Stimulated activated CD8-positive, alpha-beta memory T cell treated with anti-CD3 and anti-CD28 coated beads, Interleukin-4, amount 100 ng/mL, for 4 hours (primary cell): ENCODE measurements at regions not wholly inside any gene's neighbourhood (a gene's known extent, or its start where the extent isn't known, plus 50 kb on each side); places are given as distances from the start of the nearest gene placed in this dataset.
"Not testable (repeated sequence)": the region's sequence is repeated elsewhere in the genome, so short reads cannot be mapped to it uniquely, and the experiment has no call there.

Experiments
- DNase-seq, 2 donors: peaks; one replicate each; pipeline ENCODE4 v3.0.0-alpha.2; 2020; ENCODE audit warnings: low read depth in 2 of 2, low spot score in 1 of 2

DNA sequence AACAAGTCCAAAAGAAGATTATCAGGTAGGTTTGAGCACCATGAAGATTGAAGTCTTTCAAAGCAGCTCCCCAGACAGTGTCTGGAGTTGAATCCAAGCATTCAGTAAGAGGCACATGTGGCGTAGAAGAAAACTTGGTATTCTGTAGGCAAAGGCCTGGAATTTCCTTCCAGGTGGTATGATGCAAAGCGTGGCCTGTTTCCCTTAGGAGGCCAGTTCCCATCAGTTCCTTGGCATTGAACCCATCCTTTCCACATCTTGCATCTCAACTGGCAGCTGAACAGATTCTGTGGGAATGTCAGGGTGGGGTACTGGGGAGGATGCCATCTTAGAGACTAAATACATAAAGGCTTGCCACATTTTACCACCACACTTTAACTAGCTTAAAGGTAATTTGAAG is 516.0 kb downstream of the BTBD3 start:
- DNase-seq: no peak

DNA sequence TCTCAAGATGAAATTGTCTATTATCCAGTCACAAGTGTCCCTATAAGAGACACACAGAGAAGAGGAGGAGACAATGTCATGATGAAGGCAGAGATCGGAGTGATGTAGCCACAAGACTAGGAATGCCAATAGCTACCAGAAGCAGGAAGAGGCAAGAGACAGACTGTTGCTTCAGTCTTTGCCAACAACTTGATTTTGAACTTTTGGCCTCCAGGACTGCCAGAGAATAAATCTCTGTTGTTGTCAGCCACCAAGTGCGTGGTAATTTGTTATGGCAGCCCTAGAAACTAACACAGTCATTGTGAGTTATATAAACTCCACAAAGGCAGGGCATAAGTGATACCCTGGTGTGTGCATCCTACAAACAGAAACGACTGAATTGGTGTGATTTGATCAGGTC is 517.0 kb downstream of the BTBD3 start:
- no peak for DNase-seq

DNA sequence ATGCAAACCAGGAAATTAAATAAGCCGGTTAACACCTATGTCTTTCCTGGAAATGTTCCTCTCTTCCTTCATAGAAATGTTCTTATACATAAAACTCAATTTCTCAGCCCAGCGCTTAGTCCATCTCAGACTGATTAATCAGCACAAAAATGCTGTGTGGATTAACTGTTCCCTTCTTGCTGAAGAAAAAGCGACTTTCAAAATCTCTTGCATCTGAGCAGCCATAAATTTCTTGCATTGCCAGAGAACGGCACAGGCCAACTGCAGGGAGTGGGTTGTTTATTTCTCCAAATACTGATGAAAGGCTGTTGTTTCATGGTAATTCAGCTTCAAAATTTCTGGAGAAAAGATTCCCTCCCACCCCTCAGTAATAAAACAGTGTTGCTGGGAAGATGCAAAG is 517.6 kb downstream of the BTBD3 start:
- DNase-seq: no peak

DNA sequence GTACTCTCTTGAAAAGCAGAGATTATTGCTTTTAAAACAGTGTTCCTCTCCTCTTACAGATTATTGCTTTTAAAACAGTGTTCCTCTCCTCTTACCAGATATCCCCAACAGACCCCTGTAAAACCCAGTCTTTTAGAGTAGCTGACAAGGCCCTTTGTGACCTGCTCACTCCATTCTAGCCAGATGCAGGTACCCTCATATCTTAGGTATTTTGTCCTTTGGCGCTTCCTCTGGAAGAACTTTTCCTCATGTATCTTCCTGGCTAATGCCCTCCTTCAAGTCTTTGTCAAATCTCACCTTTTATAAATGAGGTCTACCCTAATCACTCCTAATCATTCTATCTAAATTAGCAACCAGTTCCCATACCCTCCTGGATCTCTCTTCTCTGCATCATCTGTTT is 536.0 kb downstream of the BTBD3 start:
- DNase-seq: no peak

DNA sequence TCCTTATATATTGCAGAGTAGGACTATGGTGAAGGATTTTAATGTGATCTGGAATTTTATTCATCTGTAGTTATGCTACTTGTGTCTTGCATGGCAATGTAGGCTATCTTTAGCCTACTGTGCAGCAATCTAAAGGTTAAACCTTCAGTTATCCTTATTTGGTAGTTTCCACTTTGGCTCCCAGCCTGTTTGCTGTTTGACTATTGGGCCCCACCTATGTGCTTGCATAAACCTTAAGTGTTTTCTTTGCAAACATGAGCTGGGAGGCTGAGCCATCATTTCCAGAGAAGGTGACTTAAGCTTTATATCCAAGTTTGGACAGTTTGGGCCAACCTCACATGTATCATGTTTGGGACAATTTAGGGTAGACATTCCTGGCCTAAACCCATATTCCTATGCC is 537.5 kb downstream of the BTBD3 start:
- DNase-seq: no peak

DNA sequence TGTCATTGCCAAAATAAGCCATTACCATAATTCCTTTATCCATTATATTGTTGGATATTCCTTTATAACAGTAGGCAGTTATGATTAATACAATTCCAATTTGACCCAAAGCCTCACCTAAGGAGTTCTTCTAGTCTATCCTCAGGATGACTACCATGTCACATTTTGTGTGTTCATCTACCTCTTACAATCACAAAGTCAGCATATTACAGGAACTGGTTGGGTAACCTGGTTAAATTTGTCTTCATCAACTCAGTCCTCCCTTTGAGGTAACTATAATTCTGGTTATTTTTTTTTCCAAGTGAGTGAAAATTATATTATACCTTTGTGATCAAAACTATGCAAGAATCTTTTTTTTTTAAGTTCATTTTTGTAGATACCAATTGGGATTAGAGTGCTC is 540.5 kb downstream of the BTBD3 start:
- no peak for DNase-seq

DNA sequence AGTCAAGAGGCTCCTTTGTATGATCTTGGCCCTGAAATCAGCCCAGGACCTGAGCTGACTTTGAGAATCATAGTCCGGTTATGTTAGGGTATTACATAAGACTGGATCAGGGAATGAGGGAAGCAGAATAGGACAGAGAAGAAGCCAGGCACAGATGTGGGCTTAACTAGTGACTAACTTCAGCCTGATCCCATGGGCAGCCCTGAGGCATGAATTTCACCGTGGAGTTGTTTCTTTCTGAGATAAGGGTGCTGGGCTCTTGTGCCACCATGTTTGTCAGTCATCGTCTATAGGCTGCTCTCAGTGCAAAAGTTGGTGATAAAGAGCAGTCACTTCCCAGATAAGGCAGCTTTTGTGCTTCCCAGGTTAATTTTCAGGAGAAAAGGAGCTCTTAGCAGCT is 544.7 kb upstream of the SPTLC3 start:
- DNase-seq: no peak

DNA sequence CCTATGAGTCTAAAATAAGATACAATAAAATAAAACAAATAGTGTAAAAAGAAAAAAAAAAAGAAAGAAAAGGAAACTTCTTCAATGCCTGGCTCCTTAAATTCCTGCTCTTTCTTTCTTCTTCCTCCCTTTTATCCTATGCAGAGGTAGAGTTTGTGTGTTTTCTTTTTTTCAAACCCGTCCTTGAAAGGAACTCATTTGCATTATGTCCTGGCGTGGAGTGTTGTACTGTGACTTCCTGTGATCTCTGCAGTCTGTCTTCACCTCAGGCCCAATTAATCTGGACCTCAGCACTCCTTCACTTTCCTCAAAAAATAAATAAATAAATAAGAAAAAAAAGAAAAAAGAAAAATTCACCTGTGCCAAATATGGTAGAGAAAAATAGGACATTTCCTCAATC is 541.9 kb upstream of the SPTLC3 start:
- no peak for DNase-seq

DNA sequence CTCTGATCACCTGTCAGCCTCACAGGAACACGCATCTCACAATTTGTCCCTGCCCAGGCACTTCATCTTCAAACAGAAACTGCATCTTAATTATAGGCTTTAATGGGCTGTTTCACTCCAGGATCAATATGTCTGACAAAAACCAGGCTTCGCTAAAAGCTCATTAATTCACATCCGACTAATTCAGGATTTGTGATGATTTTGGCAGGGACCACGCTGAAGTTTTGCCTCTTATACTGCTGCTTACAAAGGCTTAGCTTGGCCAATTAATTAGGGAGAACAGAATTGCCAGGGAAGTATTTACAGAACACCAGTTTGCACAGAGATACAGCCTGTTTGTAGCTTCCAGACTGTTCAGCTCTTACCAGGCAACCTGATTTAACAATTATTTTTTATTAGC is 541.0 kb upstream of the SPTLC3 start:
- DNase-seq: no peak

DNA sequence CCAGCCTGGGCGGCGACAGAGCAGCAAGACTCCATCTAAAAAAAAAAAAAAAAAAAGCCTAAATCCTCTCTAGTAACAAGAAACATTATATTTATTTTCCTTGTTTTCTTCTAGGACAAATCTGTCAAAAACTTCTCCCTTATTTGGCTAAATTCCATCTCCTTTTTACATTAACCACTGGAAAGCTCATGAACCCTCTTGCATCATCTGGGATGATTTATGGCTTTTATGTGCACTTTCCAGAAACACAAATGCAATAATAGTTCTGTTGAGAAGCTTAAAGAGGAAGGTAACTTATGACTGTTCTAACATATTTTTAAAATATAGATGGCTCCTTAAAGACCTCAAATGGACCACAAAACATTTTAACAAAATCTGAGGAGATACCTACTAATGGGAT is 526.1 kb upstream of the SPTLC3 start:
- DNase-seq: no peak

DNA sequence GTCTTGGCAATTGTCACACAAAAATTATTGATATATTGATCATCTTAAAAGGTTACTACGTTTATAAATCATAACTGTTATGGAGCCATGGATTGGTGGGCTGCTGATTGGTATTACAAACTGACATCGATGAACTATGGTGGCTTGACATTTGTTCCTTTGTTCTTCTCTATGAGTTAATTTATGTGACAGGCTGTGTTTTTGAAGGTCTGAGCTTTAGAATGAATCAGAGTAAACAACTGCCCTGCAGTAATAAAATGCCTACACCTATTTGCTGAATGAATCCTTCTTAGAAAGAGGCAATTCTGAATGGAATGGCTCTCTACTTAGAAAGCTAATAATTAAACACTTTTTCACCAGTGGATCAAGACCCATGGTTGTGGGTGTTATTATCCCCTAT is 506.3 kb upstream of the SPTLC3 start:
- DNase-seq: no peak

DNA sequence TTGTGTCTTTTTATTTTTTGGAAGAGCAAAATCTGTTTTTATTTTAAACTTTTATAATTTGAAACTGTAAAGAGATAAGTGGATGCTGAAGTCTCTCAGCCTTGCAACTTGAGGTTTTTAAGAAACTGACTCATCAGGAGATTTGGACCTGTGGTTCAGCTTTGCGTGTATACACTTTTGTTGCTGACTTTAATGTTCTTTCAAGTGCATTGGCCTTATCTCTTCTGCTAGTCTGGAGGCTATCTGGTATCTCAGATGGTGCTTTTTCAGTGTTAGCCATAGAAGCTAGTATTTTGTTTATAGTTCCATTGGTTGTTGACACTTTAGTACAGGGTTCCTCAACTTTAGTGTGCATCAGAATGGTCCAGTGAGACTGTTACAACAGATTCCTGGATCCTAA is 504.0 kb upstream of the SPTLC3 start:
- no peak for DNase-seq

DNA sequence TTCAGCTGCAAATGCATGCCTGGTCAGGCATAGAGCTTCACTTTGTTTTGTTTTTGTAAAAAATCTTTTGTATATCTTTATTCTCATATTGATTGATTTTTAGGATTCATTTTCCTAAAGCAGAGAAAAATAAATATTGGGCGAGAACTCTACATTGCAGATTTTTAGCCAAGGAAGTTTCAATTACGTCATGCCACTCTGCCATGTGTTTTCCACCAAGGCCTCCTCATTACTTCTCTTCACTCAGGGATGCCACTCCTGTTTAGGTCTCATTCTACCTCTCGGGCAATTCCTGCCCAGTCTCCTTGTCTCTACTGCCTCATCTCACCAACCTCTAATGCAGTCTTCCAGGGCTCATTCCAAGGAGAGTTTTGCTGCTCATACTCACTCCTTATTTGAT is 497.3 kb upstream of the SPTLC3 start:
- DNase-seq: no peak

DNA sequence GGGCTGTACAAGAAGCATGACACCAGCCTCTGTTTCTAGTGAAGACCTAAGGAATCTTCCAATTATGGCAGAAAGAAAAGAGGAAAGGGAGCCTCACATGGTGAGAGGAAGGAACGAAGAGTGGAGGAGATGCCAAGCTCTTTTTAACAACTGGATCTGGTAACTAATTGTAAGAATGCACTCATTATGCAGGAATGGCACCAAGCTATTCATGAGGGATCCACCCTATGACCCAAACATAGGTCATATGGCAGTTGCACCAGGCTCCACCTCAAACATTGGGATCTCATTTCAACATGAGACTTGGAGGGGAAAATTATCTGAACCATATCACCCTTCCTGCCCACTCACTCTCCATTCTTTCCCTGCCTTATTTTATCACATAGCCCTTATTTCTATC is 496.0 kb upstream of the SPTLC3 start:
- DNase-seq: no peak

DNA sequence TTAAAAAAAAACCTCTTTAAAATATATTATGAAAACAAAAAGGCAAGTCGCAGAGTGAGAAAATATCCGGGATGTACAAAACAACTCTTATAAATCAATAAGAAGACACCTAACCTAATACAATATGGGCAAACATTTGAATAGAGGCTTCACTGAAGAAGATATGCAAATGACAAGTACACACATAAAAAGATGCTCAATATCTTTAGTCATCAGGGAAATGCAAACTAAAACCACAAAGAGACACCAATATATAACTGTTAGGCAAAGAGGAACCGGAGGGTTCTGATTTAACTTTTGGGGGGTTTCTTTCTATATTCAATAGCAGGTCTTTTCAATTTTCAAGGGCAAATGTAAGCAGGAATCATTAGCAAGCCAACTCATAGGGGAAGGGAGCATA is 480.7 kb upstream of the SPTLC3 start:
- DNase-seq: no peak

DNA sequence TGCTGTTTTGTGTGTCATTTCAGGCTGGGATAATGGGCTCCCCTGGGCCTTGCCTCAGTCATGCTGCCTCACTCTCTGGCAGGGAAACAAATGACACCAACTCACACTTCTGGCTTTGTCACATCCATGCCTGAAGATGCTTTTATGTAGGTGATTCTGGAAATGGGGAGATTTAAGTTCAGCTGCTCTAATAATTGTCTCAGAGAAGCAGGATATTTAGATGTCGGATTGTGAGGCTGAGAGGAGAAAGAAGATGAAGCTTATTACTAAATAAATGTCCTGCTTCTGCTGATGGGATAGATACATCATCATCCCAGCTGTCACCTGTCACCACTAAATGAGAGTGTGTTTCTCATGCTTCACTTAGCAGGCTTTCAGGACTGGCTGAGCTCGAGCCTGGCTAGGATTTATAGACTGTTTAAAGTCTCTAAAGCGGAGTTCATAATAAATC is 480.2 kb upstream of the SPTLC3 start:
- DNase-seq: no peak

DNA sequence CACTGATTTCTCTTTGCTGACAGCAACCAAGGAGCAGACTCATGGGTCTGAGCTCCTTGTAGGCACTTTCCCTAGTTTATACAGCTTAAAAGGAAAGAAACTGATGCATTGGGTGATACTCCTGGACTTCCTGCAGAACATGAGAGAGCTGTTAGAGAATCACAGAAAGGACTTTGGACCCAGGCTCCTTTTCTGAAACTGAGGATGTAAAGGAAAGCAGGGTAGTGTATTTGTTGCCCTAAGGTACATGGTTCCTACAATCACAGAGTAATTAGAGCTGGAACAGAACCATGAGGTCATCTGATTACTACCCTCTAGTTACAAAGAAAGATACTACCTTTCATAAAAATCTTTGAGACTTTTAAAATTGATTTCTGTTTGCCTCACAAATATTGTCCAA is 477.1 kb upstream of the SPTLC3 start:
- no peak for DNase-seq

DNA sequence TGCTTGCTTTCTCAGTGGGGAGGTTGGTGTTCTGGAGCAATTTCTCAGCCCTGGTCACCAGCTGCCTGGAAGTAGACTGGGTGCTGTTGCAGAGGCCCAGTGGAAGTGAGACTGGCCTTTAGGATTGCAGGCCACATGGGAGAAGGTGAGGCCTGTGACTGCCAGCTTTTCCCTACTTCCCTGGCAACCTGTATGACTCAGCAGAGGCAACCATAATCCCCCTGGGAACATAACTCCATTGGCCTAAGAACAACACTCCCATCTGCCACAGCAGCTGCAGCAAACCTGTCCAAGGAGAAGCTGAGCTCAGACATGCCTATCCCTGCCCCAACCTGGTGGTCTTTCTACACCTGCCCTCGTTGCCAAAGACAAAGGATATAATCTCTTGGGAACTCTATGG is 473.5 kb upstream of the SPTLC3 start:
- DNase-seq: no peak

DNA sequence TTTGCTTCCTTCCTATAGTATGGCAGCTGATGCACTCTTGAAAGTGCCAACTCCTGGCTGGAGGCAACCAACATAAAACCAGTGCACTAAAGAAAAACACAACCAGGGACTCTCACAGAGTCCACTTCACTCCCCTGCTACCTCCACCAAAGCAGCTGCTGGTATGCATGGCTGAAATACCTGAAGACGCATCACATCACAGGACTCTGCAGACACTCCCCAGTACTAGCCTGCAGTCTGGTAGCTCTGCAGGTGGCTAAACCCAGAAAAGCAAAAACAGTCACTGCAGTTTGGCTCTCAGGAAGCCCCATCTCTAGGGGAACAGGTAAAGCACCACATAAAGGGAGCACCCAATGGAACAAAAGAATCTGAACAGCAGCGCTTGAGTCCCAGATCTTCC is 473.0 kb upstream of the SPTLC3 start:
- DNase-seq: no peak

DNA sequence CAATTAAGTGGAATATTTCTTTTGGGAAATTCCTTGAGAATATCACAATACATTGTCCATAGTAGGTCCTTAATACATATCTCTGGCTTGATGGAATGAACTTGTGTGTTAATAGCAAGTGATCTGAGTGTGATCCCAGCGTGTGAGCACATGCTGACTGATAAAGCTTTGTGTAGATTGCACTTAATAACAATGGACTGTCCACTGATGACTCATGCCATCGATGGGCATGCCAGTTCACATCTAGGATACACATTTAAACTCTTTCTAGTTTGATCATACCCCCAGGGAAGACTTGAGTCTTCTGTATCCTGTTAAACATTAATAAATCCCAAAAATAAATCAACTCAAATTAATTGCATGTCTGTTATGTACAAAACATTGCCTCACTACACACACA is 454.3 kb upstream of the SPTLC3 start:
- no peak for DNase-seq

DNA sequence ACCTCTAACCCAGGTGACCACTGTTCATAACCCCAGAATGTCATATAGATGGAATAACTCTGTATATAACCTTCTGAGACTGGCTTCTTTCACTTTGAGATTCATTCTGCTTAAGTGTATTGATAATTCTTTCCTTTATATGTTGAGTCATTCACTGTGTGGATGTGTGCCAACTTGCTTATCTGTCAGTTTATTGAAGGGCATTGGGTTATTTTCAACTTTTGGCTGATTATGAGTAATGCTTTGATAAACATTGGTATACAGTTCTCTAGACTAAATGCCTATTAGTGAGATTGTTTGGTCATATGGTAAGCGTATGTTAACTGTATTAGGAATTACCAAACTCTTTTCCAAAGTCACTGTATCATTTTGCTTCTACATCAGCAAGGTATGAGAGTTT is 453.4 kb upstream of the SPTLC3 start:
- DNase-seq: no peak

DNA sequence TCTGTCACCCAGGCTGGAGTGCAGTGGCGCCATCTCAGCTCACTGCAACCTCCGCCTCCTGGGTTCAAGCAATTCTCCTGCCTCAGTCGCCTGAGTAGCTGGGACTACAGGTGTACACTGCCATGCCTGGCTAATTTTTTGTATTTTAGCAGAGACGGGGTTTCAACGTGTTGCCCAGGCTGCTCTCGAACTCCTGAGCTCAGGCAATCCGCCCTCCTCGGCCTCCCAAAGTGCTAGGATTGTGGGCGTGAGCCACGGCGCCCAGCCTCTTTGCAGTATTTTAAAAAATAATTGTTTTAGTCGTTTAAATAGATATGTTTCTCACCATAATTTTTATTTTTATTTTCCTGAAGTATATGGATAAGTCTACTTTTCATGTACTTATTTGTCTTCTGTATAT is 452.9 kb upstream of the SPTLC3 start:
- not testable (repeated sequence) for DNase-seq

DNA sequence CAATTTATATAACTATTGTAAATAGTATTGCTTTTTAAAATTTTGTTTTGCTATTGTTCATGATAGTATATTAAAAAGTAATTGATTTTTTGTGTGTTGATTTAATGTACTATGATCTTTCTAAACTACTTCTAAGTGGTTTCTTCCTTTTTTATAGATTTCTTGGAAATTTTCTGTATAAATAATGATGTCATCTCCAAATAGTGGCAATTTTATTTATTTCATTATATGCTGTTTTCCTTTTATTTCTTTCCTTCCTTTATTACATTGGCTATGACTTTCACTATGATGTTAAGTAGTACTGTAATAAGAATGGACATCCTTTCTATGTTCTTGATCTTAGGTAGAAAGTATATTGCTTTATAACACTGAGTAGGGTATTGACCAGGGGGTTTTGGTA is 451.5 kb upstream of the SPTLC3 start:
- no peak for DNase-seq

DNA sequence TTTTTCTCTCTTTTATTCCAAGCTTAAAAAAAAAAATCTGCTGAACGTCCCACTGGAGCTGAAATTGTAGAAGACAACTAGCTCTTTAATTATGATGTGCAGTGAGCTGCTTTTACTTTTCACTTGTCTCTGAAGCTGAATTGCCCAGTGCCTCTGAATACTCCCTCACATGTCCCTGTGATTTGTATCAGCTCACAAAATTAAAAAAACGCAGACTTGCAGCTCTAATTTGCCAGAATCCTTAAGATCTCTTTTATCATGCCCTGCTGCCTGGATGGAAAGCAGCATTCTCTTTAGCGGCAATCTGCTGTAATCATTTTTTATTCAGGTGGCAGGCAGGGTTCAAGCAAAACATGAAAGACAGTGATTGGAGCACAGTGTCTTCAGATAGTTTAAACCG is 443.8 kb upstream of the SPTLC3 start:
- DNase-seq: no peak
